ENCODE measurements at regions not wholly inside any gene's neighbourhood (a gene's known extent, or its start where the extent isn't known, plus 50 kb on each side); places are given as distances from the start of the nearest gene placed in this dataset.

- DNase-seq (ENCODE audit: low spot score): no peak
Measured at GRCh38 chr2:15794608-15795134, 145.7 kb upstream of the MYCN start.

DNA sequence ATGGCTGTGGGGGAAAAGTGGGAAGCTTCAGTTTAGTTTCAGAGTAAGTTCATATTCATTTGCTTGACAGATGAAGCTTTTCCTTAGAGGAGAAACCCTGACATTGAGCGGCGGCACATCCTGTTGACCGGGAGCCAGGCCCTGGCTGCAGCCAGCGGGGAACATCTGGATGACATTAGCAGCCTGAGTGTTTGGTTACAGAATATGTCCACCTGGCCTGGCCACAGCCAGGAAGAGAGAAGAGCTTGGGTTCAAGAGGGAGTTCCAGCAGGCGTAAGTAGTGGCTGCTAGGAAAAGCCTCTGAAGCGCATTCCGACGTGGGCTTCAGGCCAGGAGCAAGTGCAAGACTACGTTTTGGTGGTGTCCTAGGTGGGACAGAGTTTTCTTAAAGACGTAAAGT, 144.9 kb upstream of the MYCN start:
- no peak for DNase-seq (ENCODE audit: low spot score)

- no peak for DNase-seq (ENCODE audit: low spot score)
Measured at GRCh38 chr2:15796167-15796942, 144.0 kb upstream of the MYCN start.

DNA sequence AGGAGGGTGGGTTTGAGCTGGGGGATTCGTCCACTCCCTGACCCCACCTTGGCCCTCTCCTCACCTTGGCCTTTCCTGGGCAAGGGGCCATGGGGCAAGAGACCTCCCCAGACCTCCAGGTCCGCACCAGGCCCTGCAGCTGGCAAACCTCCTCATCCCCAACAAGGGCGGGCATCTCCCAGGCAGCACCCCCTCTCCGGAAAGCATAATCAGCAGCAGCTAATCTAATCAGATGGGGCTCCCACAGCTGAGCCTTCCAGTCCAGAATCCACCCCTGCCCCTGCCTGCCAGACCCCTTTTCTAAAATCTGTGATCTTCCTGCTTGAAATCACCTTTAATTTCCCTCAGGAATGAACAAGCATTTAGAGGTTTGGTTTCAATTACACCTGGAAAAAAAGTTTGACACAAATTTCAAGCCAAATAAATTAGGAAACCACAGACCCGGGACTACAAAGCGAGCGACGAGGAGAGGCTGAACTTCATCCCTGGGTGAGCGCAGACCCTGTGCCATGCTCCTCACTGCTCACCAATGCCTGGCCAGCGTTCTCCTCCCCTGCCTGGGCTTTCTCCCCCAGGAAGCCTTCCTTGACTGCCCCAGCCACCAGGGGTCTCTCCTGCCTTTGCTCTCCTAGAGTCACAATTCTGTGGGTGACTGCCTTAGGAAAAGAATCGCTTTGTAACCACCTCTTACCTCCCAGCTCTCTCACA, 143.0 kb upstream of the MYCN start:
- DNase-seq (ENCODE audit: low spot score): no peak

- no peak for DNase-seq (ENCODE audit: low spot score)
Measured at GRCh38 chr2:15797939-15798281, 142.4 kb upstream of the MYCN start.

GRCh38 chr2:15798701-15799431, 141.5 kb upstream of the MYCN start:
- DNase-seq (ENCODE audit: low spot score): no peak

DNA sequence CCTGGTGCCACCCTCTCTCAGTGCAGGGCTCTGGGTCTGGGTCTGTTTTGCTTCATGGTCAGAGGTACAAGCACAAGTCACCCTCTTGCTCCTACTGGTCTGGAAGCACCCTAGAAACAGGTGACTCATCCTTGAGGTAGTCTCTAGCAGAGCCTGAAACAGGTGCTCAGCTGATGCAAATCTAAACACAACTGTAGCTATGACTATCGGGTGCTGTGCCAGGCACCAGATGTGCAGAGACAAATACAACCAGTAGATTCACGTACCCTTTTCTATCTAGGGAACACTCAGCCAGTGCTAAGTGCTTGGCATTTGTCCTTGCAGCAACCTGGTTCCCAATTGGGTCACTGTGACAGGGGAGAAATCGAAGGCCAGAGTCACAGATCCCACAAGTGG, 140.9 kb upstream of the MYCN start:
- no peak for DNase-seq (ENCODE audit: low spot score)

DNA sequence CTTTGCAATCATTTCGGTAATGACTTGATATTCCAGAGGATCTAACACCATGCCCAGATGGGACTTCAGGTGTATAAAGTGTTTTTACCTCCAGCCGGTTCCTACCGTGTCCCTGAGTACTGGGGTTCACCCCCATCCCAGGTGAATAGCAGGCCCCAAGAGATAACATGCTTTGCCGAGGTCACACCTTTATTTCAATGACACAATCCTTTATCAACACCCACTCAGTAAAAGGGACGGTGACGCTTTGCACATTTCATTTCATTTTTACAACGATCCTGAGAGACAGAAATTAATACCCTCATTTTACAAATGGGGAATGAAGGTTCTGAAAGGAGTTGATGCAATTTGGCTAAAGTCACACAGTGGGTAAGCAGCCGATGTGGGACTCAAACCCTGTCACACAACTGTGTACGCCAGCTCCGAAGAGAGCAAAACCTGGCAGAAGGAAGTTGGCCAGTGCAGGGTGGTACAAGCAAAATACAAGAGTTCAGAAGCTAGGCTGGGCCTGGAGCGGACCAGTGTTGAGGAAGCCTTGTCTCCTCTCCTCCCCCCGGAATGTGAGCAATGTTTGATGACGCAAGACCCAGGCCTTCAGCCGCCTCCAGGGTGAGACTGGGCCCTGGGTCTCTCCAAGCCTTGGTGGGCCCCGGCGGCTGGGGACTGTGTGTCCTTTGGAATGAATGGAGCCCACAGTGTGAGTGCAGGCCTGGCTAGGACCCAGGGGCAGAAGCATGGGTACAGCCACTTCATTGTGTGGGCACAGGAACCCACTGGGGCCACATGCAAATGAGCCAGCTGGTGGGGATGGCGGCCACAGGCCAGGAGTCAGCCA, 139.6 kb upstream of the MYCN start:
- DNase-seq (ENCODE audit: low spot score): peak; percentile 93

DNA sequence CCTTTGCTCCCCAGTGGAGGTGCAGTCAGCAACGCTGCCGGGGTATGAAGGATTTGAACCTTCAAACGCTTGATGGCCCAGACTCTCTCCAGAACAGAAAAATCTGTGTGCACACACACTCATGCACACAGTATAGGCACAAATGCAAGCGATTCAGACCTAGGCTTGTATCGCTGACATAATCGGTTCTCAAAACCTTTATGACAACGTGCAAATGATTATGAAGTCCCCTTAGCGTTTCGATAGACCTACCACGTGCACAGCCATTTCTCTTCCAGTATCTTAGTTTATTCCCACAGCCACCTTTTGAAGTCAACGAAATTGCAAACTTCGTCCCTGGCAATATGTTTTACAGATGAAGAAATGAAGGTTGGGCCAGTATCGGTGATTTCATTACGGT, 138.9 kb upstream of the MYCN start:
- peak; percentile 19 for DNase-seq (ENCODE audit: low spot score)

GRCh38 chr2:15801904-15802303, 138.4 kb upstream of the MYCN start:
- no peak for DNase-seq (ENCODE audit: low spot score)

DNA sequence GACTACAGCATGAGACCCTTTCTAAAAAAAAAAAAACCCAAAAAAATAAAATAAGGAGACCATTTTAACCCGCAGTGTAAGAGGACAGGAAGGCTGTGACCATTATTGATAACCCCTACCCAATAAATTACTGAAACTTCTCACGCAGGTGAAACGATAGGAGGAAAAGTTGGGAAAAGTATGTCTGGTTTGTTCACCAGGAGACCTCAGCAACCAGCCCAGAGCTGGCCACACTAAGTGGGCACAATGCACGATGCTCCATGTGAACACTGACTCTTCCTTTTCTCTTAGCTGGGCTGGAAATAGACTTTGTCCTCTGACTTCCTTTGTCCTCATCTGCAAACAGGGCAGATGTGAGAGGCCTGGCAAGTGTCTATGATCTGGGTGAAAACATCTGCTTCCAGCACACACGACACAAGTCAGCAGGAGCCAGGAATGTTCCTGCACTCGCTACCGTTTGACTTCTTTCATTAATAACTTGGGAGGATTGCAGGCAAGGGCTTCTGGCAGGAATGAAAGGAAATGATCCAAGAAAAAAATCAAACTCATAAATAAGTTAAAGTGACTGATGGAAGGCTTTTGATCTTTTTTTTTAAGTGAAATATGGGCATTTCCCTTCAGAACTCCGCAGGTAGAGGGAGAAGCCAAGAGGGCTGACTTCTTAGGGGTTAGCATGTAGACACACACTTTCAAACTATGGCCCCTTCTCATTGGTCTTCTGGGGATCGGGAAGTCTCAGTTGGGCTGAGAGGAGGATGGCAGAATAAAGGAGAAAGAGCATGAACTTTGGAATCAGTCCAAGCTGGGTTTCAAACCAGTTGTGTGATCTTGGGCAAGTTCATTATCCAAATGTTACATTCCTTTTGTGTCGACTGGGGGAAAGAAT, 137.4 kb upstream of the MYCN start:
- no peak for DNase-seq (ENCODE audit: low spot score)

DNA sequence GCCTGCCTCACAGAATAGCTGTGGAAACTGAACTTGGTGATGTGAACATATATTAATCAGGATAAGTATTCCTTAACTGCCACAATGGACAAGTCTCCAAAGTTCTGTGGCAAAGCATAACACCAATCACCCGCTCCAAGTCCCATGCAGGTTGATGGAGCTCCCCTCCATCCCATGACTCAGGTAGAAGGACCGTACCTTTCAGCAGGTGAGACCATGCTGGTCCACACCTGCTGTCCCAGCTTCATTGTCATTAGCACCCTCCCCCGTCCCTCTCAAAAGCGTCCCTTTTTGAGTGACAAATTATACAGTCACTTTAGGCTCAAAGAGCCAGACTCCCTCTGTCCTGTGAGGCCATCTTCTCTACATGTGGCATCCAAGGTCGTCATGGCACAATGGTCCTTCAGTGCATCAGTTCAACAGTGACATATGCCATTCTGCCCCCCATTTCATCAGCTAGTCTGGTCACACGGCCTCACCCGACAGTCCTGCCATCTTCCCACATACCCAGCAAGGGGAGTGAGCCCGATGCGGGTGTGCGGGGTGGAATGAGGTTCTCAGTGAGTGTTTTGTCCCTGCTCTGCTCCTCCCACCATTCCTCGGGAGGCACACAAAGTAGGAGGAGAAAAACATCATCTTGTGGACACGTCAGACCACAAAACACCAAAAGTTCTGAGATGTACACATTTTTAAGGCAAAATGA, 136.7 kb upstream of the MYCN start:
- DNase-seq (ENCODE audit: low spot score): no peak

- no peak for DNase-seq (ENCODE audit: low spot score)
Measured at GRCh38 chr2:15804246-15804619, 136.1 kb upstream of the MYCN start.

DNA sequence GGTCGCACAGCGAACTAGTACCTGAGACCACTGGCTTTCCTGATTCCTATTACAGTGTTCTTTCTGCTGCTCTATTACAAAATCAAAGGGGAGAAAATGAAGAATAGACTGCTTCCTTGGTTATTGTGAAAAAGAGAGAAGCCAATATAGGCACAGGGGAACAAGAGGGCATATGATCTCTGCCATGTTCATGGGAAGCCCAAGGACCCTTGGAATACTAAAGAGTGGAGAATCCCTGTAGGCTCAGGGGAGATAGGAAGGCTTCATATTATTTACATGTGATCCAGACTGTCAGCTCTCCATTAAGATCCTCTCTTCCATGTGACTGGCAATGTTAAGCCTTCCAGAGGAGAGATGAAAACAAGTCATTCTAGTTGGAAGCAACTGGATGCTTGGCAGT, 135.7 kb upstream of the MYCN start:
- DNase-seq (ENCODE audit: low spot score): no peak

- DNase-seq (ENCODE audit: low spot score): no peak
Measured at GRCh38 chr2:15805206-15805605, 135.1 kb upstream of the MYCN start.

GRCh38 chr2:15805772-15806171, 134.6 kb upstream of the MYCN start:
- DNase-seq (ENCODE audit: low spot score): no peak

- no peak for DNase-seq (ENCODE audit: low spot score)
Measured at GRCh38 chr2:15806801-15807417, 133.4 kb upstream of the MYCN start.

DNA sequence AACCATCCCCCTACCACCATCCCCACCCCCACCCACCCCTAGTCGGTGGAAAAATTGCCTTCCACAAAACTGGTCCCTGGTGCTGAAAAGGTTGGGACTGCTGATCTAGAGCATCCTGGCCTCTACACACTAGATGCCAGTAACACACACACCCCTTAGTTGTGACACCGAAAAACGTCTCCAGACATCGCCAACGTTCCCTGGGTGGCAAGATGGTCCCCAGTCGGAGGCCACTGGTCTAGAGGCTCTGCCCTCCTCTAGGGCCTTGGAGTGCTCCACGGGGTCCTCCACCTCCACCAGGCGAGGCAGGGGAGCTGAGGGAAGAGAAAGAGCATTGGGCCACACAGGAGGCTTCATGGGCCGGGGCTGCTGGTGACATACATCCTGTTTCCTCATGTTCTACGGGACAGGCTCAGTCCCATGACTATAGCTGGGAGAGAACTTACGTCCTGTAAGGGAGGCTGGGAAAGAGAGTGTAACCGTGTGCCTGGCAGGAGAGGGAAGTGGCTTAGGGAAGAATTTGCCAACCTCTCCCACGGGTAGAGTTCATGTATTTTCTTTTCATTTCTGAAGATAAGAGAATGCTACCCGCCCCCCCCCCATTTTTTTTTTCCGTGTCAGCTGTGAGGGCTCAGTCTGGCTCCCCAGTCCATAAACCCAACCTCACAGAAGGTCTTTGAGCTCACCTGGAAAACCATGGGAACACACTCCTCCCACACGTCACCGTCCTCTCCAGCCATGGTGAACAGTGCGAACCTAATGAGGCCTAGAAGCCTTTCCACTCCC, 132.7 kb upstream of the MYCN start:
- no peak for DNase-seq (ENCODE audit: low spot score)
